H9 (cell line): ENCODE measurements at regions not wholly inside any gene's neighbourhood (a gene's known extent, or its start where the extent isn't known, plus 50 kb on each side); places are given as distances from the start of the nearest gene placed in this dataset.

Experiments used
- DNase-seq: peaks from one replicate; pipeline ENCODE4 v3.0.0-alpha.2; 2017
- H2AFZ ChIP-seq: one replicate; pipeline ENCODE4 v1.6.1; 2013; ENCODE audit warnings: mild to moderate bottlenecking, low read length, control low read depth, moderate library complexity
- H2AK5ac ChIP-seq: 2 replicates; pipeline ENCODE4 v1.6.1; 2013; ENCODE audit warnings: low read length, control low read depth, mixed read lengths; ENCODE audit not compliant: insufficient read length
- H2BK120ac ChIP-seq: one replicate; pipeline ENCODE4 v1.6.1; 2013; ENCODE audit warnings: low read depth, mild to moderate bottlenecking, low read length, control low read depth, inconsistent platforms; ENCODE audit not compliant: poor library complexity, severe bottlenecking
- H2BK12ac ChIP-seq: 2 replicates; pipeline ENCODE4 v1.6.1; 2013; ENCODE audit warnings: low read length, control low read depth, mixed read lengths, low read depth; ENCODE audit not compliant: insufficient read length
- H2BK15ac ChIP-seq: 2 replicates; pipeline ENCODE4 v1.6.1; 2013; ENCODE audit warnings: low read depth, low read length, control low read depth
- H2BK20ac ChIP-seq: one replicate; pipeline ENCODE4 v1.6.1; 2013; ENCODE audit warnings: low read depth, mild to moderate bottlenecking, low read length, control low read depth, inconsistent platforms; ENCODE audit not compliant: poor library complexity, severe bottlenecking
- H2BK5ac ChIP-seq: 2 replicates; pipeline ENCODE4 v1.6.1; 2013; ENCODE audit warnings: low read length, control low read depth, mixed read lengths; ENCODE audit not compliant: insufficient read length
- H3K14ac ChIP-seq: 2 replicates; pipeline ENCODE4 v1.6.1; 2013; ENCODE audit warnings: low read length, control low read depth; ENCODE audit not compliant: insufficient read depth
- H3K18ac ChIP-seq: 2 replicates; pipeline ENCODE4 v1.6.1; 2013; ENCODE audit warnings: low read depth, mild to moderate bottlenecking, mixed read lengths, low read length, control low read depth; ENCODE audit not compliant: insufficient read length
- H3K23ac ChIP-seq: 2 replicates; pipeline ENCODE4 v1.6.1; 2013; ENCODE audit warnings: low read length, control low read depth, mixed read lengths, low read depth; ENCODE audit not compliant: insufficient read length
- H3K23me2 ChIP-seq: 2 replicates; pipeline ENCODE4 v1.6.1; 2013; ENCODE audit warnings: low read depth, mild to moderate bottlenecking, mixed read lengths, low read length, control low read depth; ENCODE audit not compliant: insufficient read length, poor library complexity, severe bottlenecking
- H3K27ac ChIP-seq: 2 replicates; pipeline ENCODE4 v1.5.1; 2013; ENCODE audit warnings: low read length, control low read depth, mixed read lengths, low read depth; ENCODE audit not compliant: insufficient read length
- H3K27me3 ChIP-seq: 2 replicates; pipeline ENCODE4 v1.6.1; 2013; ENCODE audit warnings: low read length, control low read depth, inconsistent platforms; ENCODE audit not compliant: insufficient read depth
- H3K4ac ChIP-seq: 2 replicates; pipeline ENCODE4 v1.6.1; 2013; ENCODE audit warnings: low read depth, mild to moderate bottlenecking, control low read depth, inconsistent platforms, low read length, moderate library complexity
- H3K4me1 ChIP-seq: 2 replicates; pipeline ENCODE4 v1.6.1; 2013; ENCODE audit warnings: low read length, control low read depth, inconsistent platforms; ENCODE audit not compliant: insufficient read depth
- H3K4me2 ChIP-seq: 2 replicates; pipeline ENCODE4 v1.6.1; 2013; ENCODE audit warnings: low read length, control low read depth, mixed read lengths; ENCODE audit not compliant: insufficient read length, insufficient read depth
- H3K56ac ChIP-seq: 2 replicates; pipeline ENCODE4 v1.6.1; 2013; ENCODE audit warnings: low read depth, mild to moderate bottlenecking, mixed read lengths, low read length, control low read depth; ENCODE audit not compliant: insufficient read length
- H3K79me1 ChIP-seq: 2 replicates; pipeline ENCODE4 v1.6.1; 2013; ENCODE audit warnings: low read depth, mild to moderate bottlenecking, moderate library complexity, low read length, control low read depth, inconsistent platforms; ENCODE audit not compliant: insufficient read depth, poor library complexity, severe bottlenecking
- H3K79me2 ChIP-seq: 2 replicates; pipeline ENCODE4 v1.6.1; 2013; ENCODE audit warnings: low read length, control low read depth, inconsistent platforms; ENCODE audit not compliant: insufficient read depth
- H3K9ac ChIP-seq: 2 replicates; pipeline ENCODE4 v1.6.1; 2013; ENCODE audit warnings: low read length, control low read depth, mixed read lengths; ENCODE audit not compliant: insufficient read length; ENCODE audit errors: extremely low read depth
- H3K9me3 ChIP-seq: one replicate; pipeline ENCODE4 v1.6.1; 2013; ENCODE audit warnings: low read depth, low read length, inconsistent platforms; ENCODE audit not compliant: control insufficient read depth
- H3T11ph ChIP-seq: one replicate; pipeline ENCODE4 v1.6.1; 2013; ENCODE audit warnings: mild to moderate bottlenecking, low read length, control low read depth, inconsistent platforms
- H4K20me1 ChIP-seq: one replicate; pipeline ENCODE4 v1.6.1; 2013; ENCODE audit not compliant: control insufficient read depth, insufficient read length, insufficient read depth
- H4K5ac ChIP-seq: 2 replicates; pipeline ENCODE4 v1.6.1; 2013; ENCODE audit warnings: low read depth, mild to moderate bottlenecking, mixed read lengths, low read length, control low read depth; ENCODE audit not compliant: insufficient read length
- H4K8ac ChIP-seq: replicated peaks from 2 replicates; pipeline ENCODE4 v1.6.1; 2013; ENCODE audit warnings: low read length, control low read depth, mixed read lengths, low read depth; ENCODE audit not compliant: insufficient read length
- H4K91ac ChIP-seq: 2 replicates; pipeline ENCODE4 v1.6.1; 2013; ENCODE audit warnings: low read depth, mild to moderate bottlenecking, moderate library complexity, mixed read lengths, low read length, control low read depth; ENCODE audit not compliant: insufficient read length
- H3K27ac Mint-ChIP-seq, 3 experiments: 2 replicates in 2 of 3; 3 replicates in 1 of 3; pipeline ENCODE4 v1.8.0; 2020 to 2021; ENCODE audit warnings: mixed read lengths in 3 of 3, mild to moderate bottlenecking in 1 of 3, moderate library complexity in 1 of 3
- H3K27me3 Mint-ChIP-seq: 2 replicates; pipeline ENCODE4 v1.8.0; 2021; ENCODE audit warnings: low read depth, mild to moderate bottlenecking, moderate library complexity, mixed read lengths
- H3K36me3 Mint-ChIP-seq, 3 experiments: 2 replicates in 2 of 3; 3 replicates in 1 of 3; pipeline ENCODE4 v1.8.0; 2020 to 2021; ENCODE audit warnings: low read depth in 3 of 3, mixed read lengths in 3 of 3; ENCODE audit not compliant: insufficient read depth in 1 of 3
- H3K4me1 Mint-ChIP-seq, 2 experiments: 2 replicates each; pipeline ENCODE4 v1.8.0; 2020; ENCODE audit warnings: mixed read lengths in 2 of 2
- H3K4me3 Mint-ChIP-seq, 2 experiments: 2 replicates in 1 of 2; 3 replicates in 1 of 2; pipeline ENCODE4 v1.8.0; 2020 to 2021; ENCODE audit warnings: mild to moderate bottlenecking in 2 of 2, mixed read lengths in 2 of 2, moderate library complexity in 1 of 2
- H3K9me3 Mint-ChIP-seq, 2 experiments: 2 replicates in 1 of 2; 3 replicates in 1 of 2; pipeline ENCODE4 v1.8.0; 2020; ENCODE audit warnings: mild to moderate bottlenecking in 2 of 2, mixed read lengths in 2 of 2, moderate library complexity in 1 of 2
- CTCF ChIP-seq: fragments of 200-600 bp; sonication (generic); conservative IDR thresholded peaks from 3 replicates; pipeline ENCODE4 v1.8.0; 2021; ENCODE audit warnings: antibody characterized with exemption, mild to moderate bottlenecking
- WGBS: extraction: QIAGEN DNeasy Blood & Tissue Kit; methylation state at CpG from one replicate; pipeline ENCODE4 v1.1.7; 2013; ENCODE audit warnings: missing lambda C conversion rate, low lambda C conversion rate, mixed read lengths; ENCODE audit not compliant: insufficient read length; ENCODE audit errors: extremely low coverage; 5-methylcytosine and 5-hydroxymethylcytosine counted together

- Histone ChIP-seq H3K9me3 (no peaks in the 10 kb centered on the region), H3K27me3 (no peaks in the 10 kb centered on the region), H3K27ac (no peak overlapping the region), H4K5ac (no peak overlapping the region), H3K79me1 (no peaks in the 10 kb centered on the region), H4K8ac (no peak overlapping the region), H4K91ac (no peak overlapping the region), H3K4ac (no peak overlapping the region), H3T11ph (no peak overlapping the region), H2AFZ (no peak overlapping the region), H3K9ac (no peak overlapping the region), H3K4me2 (no peak overlapping the region), H3K14ac (no peak overlapping the region), H2AK5ac (no peak overlapping the region), H2BK12ac (no peak overlapping the region), H3K23ac (no peak overlapping the region), H2BK15ac (no peak overlapping the region), H3K23me2 (no peaks in the 10 kb centered on the region), H2BK20ac (no peak overlapping the region), H3K79me2 (no peaks in the 10 kb centered on the region), H2BK5ac (no peak overlapping the region), H3K4me1 (no peaks in the 10 kb centered on the region; the same call in 1 of the 2 replicates), H4K20me1 (no peaks in the 10 kb centered on the region), H3K56ac (no peak overlapping the region), H3K18ac (no peak overlapping the region), H2BK120ac (no peak overlapping the region)
- H3K4me3 Mint-ChIP-seq, result no peak overlapping the region
- TF ChIP-seq CTCF, result no peak
- H3K27me3 Mint-ChIP-seq, result peaks cover 12% of the 10 kb centered on the region
- no peak for DNase-seq
- peaks cover 0 to 4% of the 10 kb centered on the region in 2 experiments; a peak in 1 of 5 replicates for H3K9me3 Mint-ChIP-seq
- peaks cover 17 to 21% of the 10 kb centered on the region in 2 experiments for H3K4me1 Mint-ChIP-seq
- WGBS, result no CpG with 5 or more reads among the region's 6 CpGs
- H3K27ac Mint-ChIP-seq, result no peak overlapping the region
- peaks cover 0 to 4% (median 0%) of the 10 kb centered on the region in 3 experiments; a peak in 2 of 7 replicates for H3K36me3 Mint-ChIP-seq
Measured at GRCh38 chr13:106355866-106356265, 179.6 kb downstream of the EFNB2 start.
